HG03039 (cell line): ENCODE measurements at regions not wholly inside any gene's neighbourhood (a gene's known extent, or its start where the extent isn't known, plus 50 kb on each side); places are given as distances from the start of the nearest gene placed in this dataset.
"Not testable (repeated sequence)": the region's sequence is repeated elsewhere in the genome, so short reads cannot be mapped to it uniquely, and the experiment has no call there.

ENCODE experiments used
- ATAC-seq: cut with Tn5 transposase; IDR thresholded peaks from one replicate; pipeline ENCODE4 v1.9.1; 2021; ENCODE audit warnings: mild to moderate bottlenecking, moderate library complexity; ENCODE audit not compliant: unreplicated experiment

DNA sequence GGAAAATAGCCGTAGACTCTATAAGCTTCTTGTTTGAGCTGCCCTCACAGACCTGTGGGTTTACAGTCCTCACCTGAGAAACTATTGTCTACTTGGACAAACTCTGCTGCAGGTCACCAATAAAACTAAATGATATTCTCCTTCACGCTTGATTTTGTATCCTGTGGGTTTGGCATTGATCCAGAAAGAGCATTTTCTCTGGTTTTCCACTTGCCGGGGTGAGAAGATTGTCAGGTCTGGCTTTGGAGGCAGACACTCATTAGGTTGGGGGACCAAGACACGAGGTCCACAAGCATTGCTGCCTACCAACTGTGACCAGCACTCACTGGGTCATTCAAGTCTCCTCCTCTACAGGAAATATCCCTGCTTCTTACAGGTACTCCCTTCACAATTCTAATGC lies 68.5 kb downstream of the CDC14C start:
- no peak for ATAC-seq

DNA sequence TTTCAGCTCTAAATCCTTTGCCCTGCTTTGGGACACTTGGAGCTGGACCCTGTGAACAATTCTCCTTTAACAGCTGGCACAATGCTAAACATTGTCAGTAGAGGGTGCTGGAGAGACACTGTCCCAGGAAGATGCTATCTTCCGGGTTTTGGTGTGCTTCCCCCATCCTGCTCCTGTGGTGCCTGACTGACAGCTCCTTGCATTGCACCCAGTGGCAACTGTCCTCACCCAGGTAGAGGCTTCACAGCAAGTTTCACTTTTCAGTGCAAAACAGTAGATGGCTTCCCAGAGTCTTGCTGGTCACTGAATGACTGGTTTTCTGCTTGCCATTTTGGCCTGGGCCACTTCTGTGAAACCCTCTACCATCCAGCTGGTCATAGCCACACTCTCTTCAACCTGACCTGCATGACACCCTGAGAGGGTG lies 77.3 kb downstream of the CDC14C start:
- ATAC-seq = peak; percentile 100

- ATAC-seq = no peak
These were observed 86.4 kb downstream of the CDC14C start for GRCh38 chr7:49010717-49011116.

DNA sequence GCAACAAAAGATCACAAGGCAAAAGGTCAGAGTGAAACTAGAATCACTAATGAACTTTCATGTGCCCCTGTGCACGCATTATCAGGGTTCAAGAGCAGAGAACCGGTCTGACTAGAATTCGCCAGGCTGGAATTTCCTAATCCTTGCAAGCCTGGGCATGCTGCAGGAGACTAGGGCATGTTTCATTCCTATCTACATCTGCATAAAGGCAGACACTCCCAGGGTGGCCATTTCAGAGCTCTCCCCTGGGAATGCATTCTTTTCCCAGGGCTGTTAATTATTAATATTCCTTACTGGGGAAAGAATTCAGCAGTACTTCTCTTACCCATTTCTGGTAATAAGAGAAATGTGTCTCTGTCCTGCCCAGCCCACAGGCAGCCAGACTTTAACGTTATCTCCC lies 90.5 kb downstream of the CDC14C start:
- no peak for ATAC-seq

- ATAC-seq = no peak
These were observed 95.8 kb downstream of the CDC14C start for GRCh38 chr7:49020145-49020544.

DNA sequence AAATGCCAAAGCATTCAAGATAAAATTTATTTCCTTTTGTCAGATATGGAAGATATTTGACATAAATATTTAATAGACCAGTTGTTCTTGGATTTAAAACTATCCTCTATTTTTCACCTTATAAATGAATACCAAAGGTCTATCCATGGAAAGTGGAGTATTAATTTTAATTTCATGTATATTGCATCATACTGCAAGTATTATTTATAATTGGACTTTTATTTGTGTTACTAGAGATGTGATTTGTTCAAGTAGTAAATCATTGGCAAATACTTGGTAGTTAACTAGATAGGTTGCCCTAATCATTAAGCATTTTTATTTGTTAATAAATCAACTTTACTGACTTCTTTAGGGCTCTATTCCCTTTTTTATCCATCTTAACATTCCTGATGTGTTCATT lies 98.1 kb downstream of the CDC14C start:
- ATAC-seq = no peak

GRCh38 chr7:49023345-49024328 lies 99.3 kb downstream of the CDC14C start:
- no peak for ATAC-seq

GRCh38 chr7:49030221-49030620 lies 105.9 kb downstream of the CDC14C start:
- no peak for ATAC-seq

DNA sequence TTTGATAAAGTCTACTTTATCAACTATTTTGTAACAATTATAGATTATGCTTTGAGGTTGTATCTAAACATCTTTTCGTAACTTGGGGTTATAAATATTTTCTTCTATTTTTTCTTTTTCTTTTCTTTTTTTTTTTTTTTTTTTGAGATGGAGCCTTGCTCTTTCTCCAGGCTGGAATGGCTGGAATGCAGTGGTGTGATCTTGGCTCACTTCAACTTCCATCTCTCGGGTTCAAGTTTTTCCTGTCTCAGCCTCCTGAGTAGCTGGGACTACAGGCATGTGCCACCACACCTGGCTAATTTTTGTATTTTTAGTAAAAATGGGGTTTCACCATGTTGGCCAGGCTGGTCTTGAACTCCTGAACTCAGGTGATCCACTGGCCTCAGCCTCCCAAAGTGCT lies 108.8 kb downstream of the CDC14C start:
- not testable (repeated sequence) for ATAC-seq

DNA sequence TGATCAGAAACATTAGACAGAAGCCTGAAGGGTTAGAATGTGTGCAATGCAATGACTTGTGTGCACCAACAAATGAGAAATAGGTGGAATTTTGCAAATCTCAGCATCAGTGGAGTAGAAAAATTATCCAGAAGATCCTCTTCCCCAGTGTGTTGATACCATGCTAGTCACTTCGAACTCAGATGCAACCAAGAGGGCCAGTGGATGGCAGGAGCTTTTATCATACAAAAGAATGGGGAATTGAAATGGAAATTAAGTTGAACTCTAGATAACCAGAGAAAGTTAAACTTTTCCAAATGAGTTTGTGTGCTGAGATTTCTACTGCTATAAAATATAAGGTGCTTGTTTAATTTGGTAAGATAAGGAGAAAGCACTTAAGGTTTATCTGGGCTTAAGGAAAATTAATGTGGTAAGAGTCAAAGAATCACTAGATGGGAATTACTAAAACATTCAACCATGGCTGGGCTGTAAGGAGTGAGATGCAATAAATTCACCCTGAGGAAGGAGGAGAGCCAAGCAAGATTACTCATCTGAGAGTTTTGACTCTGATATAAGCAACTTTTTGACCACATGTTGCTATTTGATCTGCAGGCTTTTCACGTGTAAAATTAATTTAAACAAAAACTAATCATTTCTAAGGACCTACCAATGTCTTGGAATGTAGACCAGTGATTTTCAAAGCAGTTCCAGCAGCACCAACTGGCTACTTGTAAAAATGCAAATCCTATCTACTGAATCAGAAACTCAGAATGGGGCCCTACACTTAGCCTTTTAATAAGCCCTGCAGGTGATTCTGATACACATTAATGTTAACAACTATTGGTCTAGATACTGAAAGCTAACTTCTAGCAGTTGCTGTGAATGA lies 113.2 kb downstream of the CDC14C start:
- ATAC-seq = no peak

DNA sequence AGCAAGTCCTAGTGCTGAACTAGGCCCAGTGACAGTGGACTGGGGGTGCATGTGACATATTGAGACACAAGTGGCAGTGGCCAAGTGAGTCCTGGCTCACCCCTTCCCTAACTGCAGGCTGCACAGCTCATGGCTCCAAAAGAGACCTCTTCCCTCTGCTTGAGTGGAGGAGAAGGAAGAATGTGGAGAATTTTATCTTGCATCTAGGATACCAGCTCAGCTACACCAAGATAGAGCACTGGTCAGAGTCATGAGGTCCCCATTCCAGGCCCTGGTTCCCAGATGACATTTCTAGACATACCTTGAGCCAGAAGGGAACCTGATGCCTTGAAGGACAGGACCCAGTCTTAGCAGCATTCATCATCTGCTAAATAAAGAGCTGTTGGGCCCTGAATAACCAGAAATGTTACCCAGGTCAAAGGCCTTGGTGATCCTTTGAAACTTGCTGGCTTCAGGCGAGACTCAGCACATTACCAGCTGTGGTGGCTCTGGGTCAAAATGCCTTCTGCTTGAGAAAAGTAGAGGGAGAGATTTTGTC lies 114.5 kb downstream of the CDC14C start:
- ATAC-seq = no peak

- no peak for ATAC-seq
These were observed 136.4 kb downstream of the CDC14C start for GRCh38 chr7:49060743-49061142.

DNA sequence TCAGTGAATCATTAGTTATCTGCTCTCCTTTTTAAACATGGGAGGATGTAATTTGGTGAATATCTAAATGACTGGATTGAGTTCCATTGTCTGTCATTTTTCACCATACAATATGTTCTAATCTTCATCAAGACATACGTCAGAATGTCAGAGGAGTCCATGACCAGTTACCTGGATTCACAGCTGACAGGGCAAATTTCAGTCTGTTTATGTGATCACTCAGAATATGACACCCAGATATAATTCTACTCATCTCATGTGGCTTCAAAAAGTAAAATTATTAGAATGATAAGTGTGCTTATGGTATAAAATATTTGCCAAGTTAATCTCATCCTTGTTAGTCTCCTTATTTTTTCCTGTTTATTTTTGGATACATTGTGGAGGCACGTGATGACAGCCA lies 150.2 kb downstream of the CDC14C start:
- no peak for ATAC-seq

- no peak for ATAC-seq
These were observed 156.6 kb downstream of the CDC14C start for GRCh38 chr7:49080896-49081475.

DNA sequence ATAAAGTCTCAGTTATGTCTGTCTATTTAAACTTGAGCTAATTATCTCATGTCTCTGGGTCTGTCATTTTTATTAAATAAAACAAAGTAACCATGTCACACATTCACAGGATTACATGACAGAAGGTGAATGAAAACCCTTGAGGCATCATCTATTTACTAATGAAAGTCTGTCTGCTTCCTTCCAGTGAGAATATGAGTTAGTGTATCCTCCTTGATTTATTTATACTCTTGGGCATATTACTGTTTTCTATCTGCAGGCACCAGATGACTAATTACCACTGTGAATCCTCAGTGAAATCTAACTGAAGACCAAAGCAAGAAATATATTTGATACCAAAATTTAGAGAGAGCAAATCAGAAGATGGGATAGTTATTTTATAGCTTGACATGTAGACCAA lies 163.7 kb downstream of the CDC14C start:
- no peak for ATAC-seq

DNA sequence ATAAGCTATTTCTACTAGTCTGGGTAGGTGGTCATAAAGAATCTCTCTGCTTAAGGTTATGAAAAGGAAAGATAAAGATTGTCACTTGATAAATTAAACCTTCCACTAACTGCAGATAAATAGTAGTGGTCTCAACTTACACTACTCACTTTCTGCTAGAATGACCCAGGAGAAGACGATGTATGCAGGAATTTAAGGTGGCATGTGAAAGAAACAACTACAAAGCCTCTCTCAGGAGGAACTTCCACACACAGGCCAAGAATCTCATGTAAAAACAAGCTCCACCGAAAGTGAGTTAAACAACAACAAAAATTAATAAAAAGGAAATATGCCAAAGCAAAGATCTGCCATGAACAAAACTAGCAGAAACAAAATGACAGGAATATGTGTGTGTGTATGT lies 165.4 kb downstream of the CDC14C start:
- no peak for ATAC-seq

GRCh38 chr7:49091089-49091488 lies 166.7 kb downstream of the CDC14C start:
- ATAC-seq = no peak

DNA sequence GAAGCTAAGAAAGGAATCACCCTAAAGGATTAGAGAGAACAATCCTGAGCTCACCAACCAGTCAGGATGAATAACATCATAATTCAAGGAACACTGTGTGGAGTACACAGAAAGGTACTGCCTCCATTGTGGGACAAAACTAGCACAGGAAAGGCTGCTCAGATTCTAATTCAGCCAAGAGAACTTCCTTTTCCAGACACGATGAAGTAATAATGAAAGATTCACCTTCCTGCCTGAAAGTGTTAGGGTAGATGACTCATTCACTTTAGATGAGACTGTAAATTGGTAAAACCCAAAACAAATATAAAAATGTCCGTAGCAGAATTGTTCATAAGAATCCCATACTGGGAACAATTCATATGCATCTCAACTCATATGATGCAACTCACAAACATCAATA lies 167.2 kb downstream of the CDC14C start:
- no peak for ATAC-seq

GRCh38 chr7:49093218-49093617 lies 168.9 kb downstream of the CDC14C start:
- ATAC-seq = no peak

DNA sequence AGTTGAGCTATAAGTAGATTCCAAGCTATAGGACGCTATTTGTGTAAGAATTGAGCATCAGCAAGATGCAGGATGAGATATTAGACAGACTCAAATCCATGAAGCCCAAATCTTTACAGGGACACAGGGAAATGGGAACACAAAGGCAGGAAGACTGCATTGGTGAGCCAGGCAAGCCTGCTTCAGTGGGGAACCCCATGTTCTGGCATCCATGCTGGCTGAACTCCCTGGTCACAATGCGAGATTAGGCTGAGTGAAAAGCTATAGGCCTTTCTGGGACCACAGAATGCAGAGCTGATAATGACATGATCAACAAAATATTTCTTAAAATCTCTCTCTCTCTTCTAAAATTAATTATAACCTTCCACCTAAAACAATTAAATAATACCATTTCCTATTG lies 170.5 kb downstream of the CDC14C start:
- no peak for ATAC-seq
